ENCODE measurements at regions not wholly inside any gene's neighbourhood (a gene's known extent, or its start where the extent isn't known, plus 50 kb on each side); places are given as distances from the start of the nearest gene placed in this dataset.

- Histone ChIP-seq H3K4me3 (no peak overlapping the region), H3K27me3 (no peaks in the 10 kb centered on the region), H3K4me1 (no peaks in the 10 kb centered on the region), H3K9me3 (no peaks in the 10 kb centered on the region), H3K27ac (no peak overlapping the region), H3K36me3 (no peaks in the 10 kb centered on the region)
- DNase-seq (ENCODE audit: low spot score in 2 of 2) = no peak
- 89 to 93% methylated on average over 3 of the region's 3 CpGs for WGBS, 2 donors
- TF ChIP-seq POLR2A (IDR thresholded peaks at IDR 0.05) = no peak
- no peak for TF ChIP-seq CTCF (IDR thresholded peaks at IDR 0.05)
These were observed 1035.7 kb downstream of the BCL11B start for GRCh38 chr14:98236314-98236713.

- Histone ChIP-seq H3K27me3 (no peaks in the 10 kb centered on the region), H3K36me3 (no peaks in the 10 kb centered on the region), H3K27ac (no peak overlapping the region), H3K4me1 (no peaks in the 10 kb centered on the region), H3K4me3 (no peak overlapping the region), H3K9me3 (no peaks in the 10 kb centered on the region)
- WGBS, 2 donors = 69 to 78% methylated on average over 4 of the region's 4 CpGs
- no peak for DNase-seq (ENCODE audit: low spot score in 2 of 2)
- TF ChIP-seq CTCF (IDR thresholded peaks at IDR 0.05) (no peak), POLR2A (IDR thresholded peaks at IDR 0.05) (no peak), EP300 (IDR thresholded peaks at IDR 0.05) (no peak)
These were observed 1034.1 kb downstream of the BCL11B start for GRCh38 chr14:98237939-98238338.

- TF ChIP-seq EP300 (IDR thresholded peaks at IDR 0.05) = no peak
- TF ChIP-seq POLR2A (IDR thresholded peaks at IDR 0.05) = no peak
- TF ChIP-seq CTCF (IDR thresholded peaks at IDR 0.05) = no peak
- no peak overlapping the region for H3K4me3 ChIP-seq
- no peaks in the 10 kb centered on the region for H3K36me3 ChIP-seq
- DNase-seq (ENCODE audit: low spot score in 2 of 2) = no peak
- H3K4me1 ChIP-seq = peaks cover 0 to 4% (median 0%) of the 10 kb centered on the region in 4 donors
- no peaks in the 10 kb centered on the region for H3K27me3 ChIP-seq
- no peak overlapping the region for H3K27ac ChIP-seq
- WGBS, 2 donors = 81 to 94% methylated on average over 4 of the region's 4 CpGs
- no peaks in the 10 kb centered on the region for H3K9me3 ChIP-seq
These were observed 1031.6 kb downstream of the BCL11B start for GRCh38 chr14:98240376-98240775.

- H3K27ac ChIP-seq = no peak overlapping the region
These were observed 1029.1 kb downstream of the BCL11B start for GRCh38 chr14:98242903-98243302.

GRCh38 chr14:98243332-98243731, 1028.7 kb downstream of the BCL11B start:
- H3K36me3 ChIP-seq = no peaks in the 10 kb centered on the region
- no peak for DNase-seq (ENCODE audit: low spot score in 2 of 2)
- H3K27ac ChIP-seq = no peak overlapping the region
- 72 to 78% methylated on average over 4 of the region's 4 CpGs for WGBS, 2 donors
- TF ChIP-seq POLR2A (IDR thresholded peaks at IDR 0.05) (no peak), EP300 (IDR thresholded peaks at IDR 0.05) (no peak), CTCF (IDR thresholded peaks at IDR 0.05) (no peak)
- H3K4me1 ChIP-seq = peaks cover 0 to 4% (median 0%) of the 10 kb centered on the region in 4 donors
- H3K9me3 ChIP-seq = no peaks in the 10 kb centered on the region
- H3K4me3 ChIP-seq = no peak overlapping the region
- H3K27me3 ChIP-seq = no peaks in the 10 kb centered on the region

More at GRCh38 chr14:98242903-98243302, 1029.1 kb downstream of the BCL11B start:
- Histone ChIP-seq H3K4me1 (peaks cover 0 to 4% (median 0%) of the 10 kb centered on the region in 4 donors), H3K27me3 (no peaks in the 10 kb centered on the region), H3K36me3 (no peaks in the 10 kb centered on the region), H3K4me3 (no peak overlapping the region), H3K9me3 (no peaks in the 10 kb centered on the region)
- TF ChIP-seq EP300 (IDR thresholded peaks at IDR 0.05) (no peak), CTCF (IDR thresholded peaks at IDR 0.05) (no peak), POLR2A (IDR thresholded peaks at IDR 0.05) (no peak)
- DNase-seq (ENCODE audit: low spot score in 2 of 2) = no peak
- whole genome bisulfite sequencing, 2 donors = 69 to 70% methylated on average over 6 of the region's 6 CpGs
